Right cardiac atrium (tissue), 5 donors: ENCODE measurements at regions not wholly inside any gene's neighbourhood (a gene's known extent, or its start where the extent isn't known, plus 50 kb on each side); places are given as distances from the start of the nearest gene placed in this dataset.

Experiments
- ATAC-seq, 2 donors: fragments of 200-7000 bp; cut with Tn5 transposase; one replicate each; pipeline versions ENCODE4 v1.8.0 to v1.9.1; 2020; ENCODE audit warnings: moderate library complexity in 2 of 2, mild to moderate bottlenecking in 1 of 2
- DNase-seq, 3 donors: peaks; one replicate each; pipeline ENCODE4 v3.0.0-alpha.2; 2020
- H3K27ac ChIP-seq: one replicate; pipeline ENCODE4 v1.5.1; 2013; ENCODE audit warnings: mild to moderate bottlenecking, low read length, control low read depth, moderate library complexity
- H3K27me3 ChIP-seq: one replicate; pipeline ENCODE4 v1.6.1; 2013; ENCODE audit not compliant: control insufficient read depth, insufficient read depth
- H3K4me1 ChIP-seq: one replicate; pipeline ENCODE4 v1.6.1; 2013; ENCODE audit warnings: low read length; ENCODE audit not compliant: control insufficient read depth, insufficient read depth
- H3K4me3 ChIP-seq: one replicate; pipeline ENCODE4 v1.5.1; 2013; ENCODE audit warnings: low read length, control low read depth
- H3K9me3 ChIP-seq: one replicate; pipeline ENCODE4 v1.6.1; 2013; ENCODE audit warnings: low read length; ENCODE audit not compliant: control insufficient read depth
- WGBS: extraction: QIAGEN DNeasy Blood & Tissue Kit; methylation state at CpG from one replicate; pipeline ENCODE4 v1.1.7; 2013; 5-methylcytosine and 5-hydroxymethylcytosine counted together
- intact Hi-C, 4 donors: fragments of 100-400 bp; cut with DNase I; formaldehyde crosslinking; loops; one replicate each; pipeline versions ENCODE4 v1.11.0 to v1.14.0; 2022 to 2023
- donor health status: healthy with polysubstance abuse.
- donor health status: DM: no; HTN: yes; CAD: no.
- donor health status: DM: no; HTN: no; CAD: no.
- donor health status: DM: no; HTN: yes; CAD: no; lungs with severe emphysema.
- donor health status: DM: yes; HTN: yes; CAD: no.

- intact Hi-C loops = loop anchor here in 1 of 4 donors (10.0 kb wide), 1 partner anchor 118 kb away; no protein-coding TSS in a partner anchor
- H3K27me3 ChIP-seq = no peaks in the 10 kb centered on the region
- no peak overlapping the region for H3K27ac ChIP-seq
- ATAC-seq (no peak), DNase-seq (no peak)
- H3K4me1 ChIP-seq = no peaks in the 10 kb centered on the region
- no peak overlapping the region for H3K4me3 ChIP-seq
- no peaks in the 10 kb centered on the region for H3K9me3 ChIP-seq
Measured at GRCh38 chr4:124253080-124253479, 459.5 kb downstream of the ANKRD50 start.

GRCh38 chr4:124262211-124263179, 450.0 kb downstream of the ANKRD50 start:
- Histone ChIP-seq H3K27me3 (no peaks in the 10 kb centered on the region), H3K4me1 (no peaks in the 10 kb centered on the region), H3K9me3 (no peaks in the 10 kb centered on the region), H3K4me3 (no peak overlapping the region), H3K27ac (no peak overlapping the region)
- peak; percentile 88 to 89 for ATAC-seq
- WGBS = 20% methylated on average over 7 of the region's 7 CpGs
- DNase-seq = peak in 2 of 3 donors; percentile 37 to 65
- intact Hi-C loops = loop anchor here in 2 of 4 donors (10.0 kb wide), 1 partner anchor 1158 kb away; no protein-coding TSS in a partner anchor

- no peaks in the 10 kb centered on the region for H3K4me1 ChIP-seq
- intact Hi-C loops = loop anchor here in 2 of 4 donors (10.0 kb wide), 1 partner anchor 1161 kb away; no protein-coding TSS in a partner anchor
- 96% methylated on average over 1 of the region's 1 CpG for WGBS
- no peak overlapping the region for H3K27ac ChIP-seq
- H3K9me3 ChIP-seq = no peaks in the 10 kb centered on the region
- no peak overlapping the region for H3K4me3 ChIP-seq
- no peak for DNase-seq
- ATAC-seq = no peak
- H3K27me3 ChIP-seq = no peaks in the 10 kb centered on the region
Measured at GRCh38 chr4:124265701-124266100, 446.8 kb downstream of the ANKRD50 start.

- intact Hi-C loops = loop anchor here in 2 of 4 donors (10.0 kb wide), 1 partner anchor 1162 kb away; no protein-coding TSS in a partner anchor
Measured at GRCh38 chr4:124266721-124267120, 445.8 kb downstream of the ANKRD50 start.

DNA sequence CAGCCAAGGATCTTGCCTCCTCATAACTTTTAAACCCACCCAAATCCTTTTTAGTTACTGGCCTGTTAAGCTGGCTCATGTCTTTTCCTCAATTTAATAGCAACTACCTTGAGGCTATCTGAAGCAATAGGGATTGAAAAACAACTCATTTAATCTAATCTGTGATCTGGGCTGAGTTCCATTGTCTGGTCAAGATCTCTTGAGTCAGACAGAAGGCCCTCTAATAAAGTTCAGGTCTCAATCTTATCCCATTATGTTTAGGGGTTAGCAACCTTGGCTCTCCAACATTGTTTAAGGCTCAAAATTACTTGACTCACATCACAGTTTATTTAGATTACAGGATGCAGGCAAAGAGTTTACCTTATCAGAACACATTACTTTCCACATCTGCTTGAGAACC, 436.1 kb downstream of the ANKRD50 start:
- no peaks in the 10 kb centered on the region for H3K27me3 ChIP-seq
- H3K4me1 ChIP-seq = no peaks in the 10 kb centered on the region
- no peaks in the 10 kb centered on the region for H3K9me3 ChIP-seq
- no peak overlapping the region for H3K27ac ChIP-seq
- DNase-seq (no peak), ATAC-seq (no peak)
- intact Hi-C loops = no loop called here
- H3K4me3 ChIP-seq = no peak overlapping the region

More at GRCh38 chr4:124266721-124267120, 445.8 kb downstream of the ANKRD50 start:
- DNase-seq = no peak
- H3K4me1 ChIP-seq = no peaks in the 10 kb centered on the region
- no peaks in the 10 kb centered on the region for H3K27me3 ChIP-seq
- 90% methylated on average over 3 of the region's 3 CpGs for WGBS
- H3K9me3 ChIP-seq = no peaks in the 10 kb centered on the region
- no peak for ATAC-seq
- H3K4me3 ChIP-seq = no peak overlapping the region
- H3K27ac ChIP-seq = no peak overlapping the region

- ATAC-seq = no peak
- H3K9me3 ChIP-seq = no peaks in the 10 kb centered on the region
- no peak for DNase-seq
- intact Hi-C loops = no loop called here
- no peak overlapping the region for H3K27ac ChIP-seq
- 96% methylated on average over 2 of the region's 2 CpGs for WGBS
- no peaks in the 10 kb centered on the region for H3K27me3 ChIP-seq
- no peaks in the 10 kb centered on the region for H3K4me1 ChIP-seq
- H3K4me3 ChIP-seq = no peak overlapping the region
Measured at GRCh38 chr4:124277691-124278090, 434.8 kb downstream of the ANKRD50 start.

DNA sequence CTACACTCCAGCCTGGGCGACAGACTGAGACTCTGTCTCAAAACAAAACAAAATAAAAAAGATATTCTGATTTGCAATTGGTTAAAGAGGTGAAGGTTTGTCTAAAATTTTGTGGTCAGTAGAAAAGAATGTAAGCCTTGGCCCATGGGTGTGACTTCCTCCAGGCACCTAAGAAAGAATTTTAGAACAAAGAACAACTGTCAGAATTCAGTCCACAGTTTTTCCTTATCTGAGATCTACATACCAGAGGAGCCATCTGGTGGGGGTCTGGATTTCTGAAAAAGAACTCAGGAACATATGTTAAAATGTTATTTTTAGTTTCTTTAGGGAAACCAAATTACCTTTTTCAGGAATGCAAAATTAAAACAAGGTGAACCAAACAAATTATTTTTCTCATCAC, 434.1 kb downstream of the ANKRD50 start:
- no peak overlapping the region for H3K4me3 ChIP-seq
- no peaks in the 10 kb centered on the region for H3K4me1 ChIP-seq
- 73% methylated on average over 1 of the region's 1 CpG for WGBS
- H3K27ac ChIP-seq = no peak overlapping the region
- H3K27me3 ChIP-seq = no peaks in the 10 kb centered on the region
- intact Hi-C loops = no loop called here
- ATAC-seq (no peak), DNase-seq (no peak)
- H3K9me3 ChIP-seq = no peaks in the 10 kb centered on the region

DNA sequence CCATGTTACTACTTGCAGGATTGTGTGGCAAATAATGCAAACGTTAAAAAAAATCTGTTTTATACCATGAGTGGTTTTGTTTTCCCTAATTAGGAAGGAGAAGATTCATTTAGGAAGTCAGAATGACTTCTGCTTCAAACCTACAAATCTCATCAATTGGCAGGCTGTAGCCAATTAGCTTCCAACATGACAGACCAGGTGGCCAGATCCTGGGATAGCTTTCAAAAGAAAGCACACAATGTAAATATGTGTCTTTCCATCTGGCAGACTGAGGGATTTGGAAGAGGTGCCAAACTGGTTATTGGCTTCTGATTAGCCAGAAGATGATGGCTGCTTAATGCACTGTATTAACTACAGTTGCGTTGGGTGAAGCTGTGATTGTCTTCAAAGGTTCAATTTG, 432.8 kb downstream of the ANKRD50 start:
- WGBS = 82% methylated on average over 2 of the region's 2 CpGs
- Histone ChIP-seq H3K4me3 (no peak overlapping the region), H3K27me3 (no peaks in the 10 kb centered on the region), H3K4me1 (no peaks in the 10 kb centered on the region), H3K27ac (no peak overlapping the region), H3K9me3 (no peaks in the 10 kb centered on the region)
- DNase-seq (no peak), ATAC-seq (no peak)
- intact Hi-C loops = no loop called here

DNA sequence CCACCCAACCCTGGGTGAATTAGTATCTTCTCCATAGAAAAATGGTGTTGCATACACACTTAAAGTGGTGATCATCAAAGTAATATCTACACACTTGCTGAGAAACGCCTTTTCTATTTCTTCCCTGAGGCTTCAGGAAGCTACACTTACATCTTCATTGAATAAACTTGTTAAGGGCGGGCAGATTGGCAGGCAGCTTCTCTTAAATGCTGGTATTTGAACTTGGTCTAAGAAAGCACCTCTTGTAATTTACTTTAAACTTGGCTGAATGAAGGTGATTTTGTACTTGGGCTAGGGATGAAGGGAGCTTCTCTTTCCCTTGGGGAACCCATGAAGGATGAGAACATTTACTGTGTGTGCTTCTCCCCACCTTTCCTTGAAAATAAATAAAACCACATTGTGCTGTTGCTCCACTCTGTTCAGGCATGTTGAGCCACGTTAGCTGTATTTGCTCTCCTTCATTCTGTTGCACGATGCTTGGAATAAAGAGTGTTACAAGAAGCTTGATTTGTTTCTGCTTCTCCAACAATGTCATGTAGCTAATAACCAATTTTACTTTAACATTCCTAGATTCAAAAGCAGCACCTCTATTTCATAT, 430.1 kb downstream of the ANKRD50 start:
- DNase-seq (no peak), ATAC-seq (no peak)
- Histone ChIP-seq H3K27ac (no peak overlapping the region), H3K4me3 (no peak overlapping the region), H3K9me3 (no peaks in the 10 kb centered on the region), H3K27me3 (no peaks in the 10 kb centered on the region), H3K4me1 (no peaks in the 10 kb centered on the region)
- WGBS = 81% methylated on average over 4 of the region's 4 CpGs
- intact Hi-C loops = no loop called here

DNA sequence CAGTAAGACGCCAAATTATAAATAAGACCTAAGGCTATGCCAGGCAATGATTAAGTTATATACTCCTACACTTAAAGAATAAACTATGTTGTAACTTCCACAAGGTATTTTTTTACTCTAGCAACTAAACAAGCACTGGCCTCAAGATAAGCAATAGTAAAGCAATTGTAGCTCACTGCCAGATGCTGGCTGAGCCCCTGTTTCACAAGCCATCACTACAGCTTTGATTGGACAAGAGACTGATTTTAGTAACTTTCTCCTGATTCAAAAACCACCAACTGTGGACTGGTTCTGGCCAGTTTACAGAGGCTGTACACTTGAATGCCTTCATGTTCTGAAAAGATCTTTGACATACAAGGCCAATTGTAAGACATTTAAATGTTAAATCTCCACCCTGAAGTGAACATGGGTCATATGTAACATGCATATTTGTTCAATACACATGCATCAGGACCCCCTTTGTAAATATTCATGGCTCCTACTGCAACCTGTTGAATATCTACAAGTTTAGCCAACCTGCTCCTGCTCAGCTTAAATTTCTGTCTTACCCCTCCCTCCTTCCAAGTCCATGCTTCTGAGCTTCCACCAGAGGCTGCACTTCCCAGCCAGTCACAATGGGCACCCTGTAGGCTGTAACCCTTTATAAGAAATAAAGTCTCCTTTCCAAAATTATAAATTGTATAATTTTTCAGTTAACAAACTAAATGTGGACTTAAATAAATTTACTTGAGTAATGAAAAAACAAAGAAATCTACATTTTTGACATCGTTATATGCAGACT, 423.6 kb downstream of the ANKRD50 start:
- no peaks in the 10 kb centered on the region for H3K27me3 ChIP-seq
- 95% methylated on average over 2 of the region's 2 CpGs for WGBS
- DNase-seq (no peak), ATAC-seq (no peak)
- intact Hi-C loops = no loop called here
- no peaks in the 10 kb centered on the region for H3K9me3 ChIP-seq
- no peak overlapping the region for H3K27ac ChIP-seq
- no peaks in the 10 kb centered on the region for H3K4me1 ChIP-seq
- H3K4me3 ChIP-seq = no peak overlapping the region

DNA sequence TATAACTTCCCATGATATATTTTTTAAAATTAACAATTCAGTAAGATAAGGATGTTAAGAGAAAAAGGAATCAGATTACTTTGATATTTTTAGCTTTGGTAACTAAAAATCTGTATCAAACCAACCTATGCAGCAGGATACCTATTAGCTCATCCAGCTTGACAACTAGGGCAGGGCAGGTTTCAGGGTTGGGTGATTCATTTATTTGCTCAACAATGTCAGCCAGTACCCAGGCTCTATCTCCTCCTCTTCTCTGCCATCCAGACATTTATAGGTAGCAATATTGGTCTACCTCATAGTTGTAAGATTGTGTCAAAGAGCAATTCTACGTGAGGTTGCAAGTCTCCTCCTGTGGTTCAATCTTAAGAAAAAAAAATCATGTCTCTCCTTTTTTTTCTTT, 421.9 kb downstream of the ANKRD50 start:
- ATAC-seq (no peak), DNase-seq (no peak)
- H3K27ac ChIP-seq = no peak overlapping the region
- WGBS = 86% methylated on average over 1 of the region's 1 CpG
- no peaks in the 10 kb centered on the region for H3K9me3 ChIP-seq
- H3K4me1 ChIP-seq = no peaks in the 10 kb centered on the region
- no peaks in the 10 kb centered on the region for H3K27me3 ChIP-seq
- H3K4me3 ChIP-seq = no peak overlapping the region
- intact Hi-C loops = no loop called here
